ENCODE measurements at regions not wholly inside any gene's neighbourhood (a gene's known extent, or its start where the extent isn't known, plus 50 kb on each side); places are given as distances from the start of the nearest gene placed in this dataset.

DNA sequence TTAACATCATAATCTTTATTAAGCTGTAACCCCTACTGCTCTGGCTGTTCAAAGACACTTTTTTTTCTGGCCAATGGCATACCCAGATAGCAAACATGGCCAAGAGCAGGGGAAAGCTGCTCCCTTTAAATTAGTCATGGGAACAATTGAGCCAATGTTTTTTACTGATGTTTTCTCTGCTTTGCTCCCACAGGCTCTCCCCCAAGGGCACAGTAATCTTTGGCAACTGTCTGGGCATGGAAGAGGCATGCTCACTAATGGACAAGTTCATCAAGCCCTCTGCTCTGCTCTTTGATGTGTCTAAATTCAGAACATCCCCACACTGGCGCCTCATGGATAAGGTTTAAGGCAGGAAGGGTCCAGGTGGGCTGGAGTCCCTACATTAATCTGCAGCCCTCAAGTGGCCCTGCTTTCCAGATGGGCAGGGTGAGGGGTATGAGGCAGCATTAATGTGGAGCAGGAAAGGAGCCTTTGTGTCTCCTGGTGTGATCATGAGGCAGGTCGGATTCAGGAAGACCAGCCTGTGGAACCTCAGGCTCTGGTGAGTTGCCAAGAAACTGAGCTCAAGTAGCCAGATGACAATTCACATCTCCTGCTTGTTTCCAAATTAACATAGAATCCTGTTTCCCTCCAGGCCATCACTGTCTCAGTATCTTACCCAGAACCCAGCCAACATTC is 227.0 kb upstream of the CST7 start:
- H3K36me3 ChIP-seq (ENCODE audit: control insufficient read depth in 2 of 2, insufficient read depth in 1 of 2, low read length in 2 of 2) = no peaks in the 10 kb centered on the region
- no peak overlapping the region for H3K4me3 ChIP-seq (ENCODE audit: low read depth, low read length)
- H3K9me3 ChIP-seq (ENCODE audit: control insufficient read depth, insufficient read depth, low read depth, low read length) = no peaks in the 10 kb centered on the region
- CTCF ChIA-PET = no interaction called here
- TF ChIP-seq ZNF416 (tag by site-specific recombination; IDR thresholded peaks at IDR 0.05) (no peak), KLF7 (tag by site-specific recombination; IDR thresholded peaks at IDR 0.05; ENCODE audit: borderline replicate concordance) (no peak), ZNF174 (tag by site-specific recombination; IDR thresholded peaks at IDR 0.05) (no peak), PRDM1 (tag by site-specific recombination; IDR thresholded peaks at IDR 0.05) (no peak), ZNF701 (tag by site-specific recombination; IDR thresholded peaks at IDR 0.05) (no peak), ZNF423 (tag by site-specific recombination; IDR thresholded peaks at IDR 0.05) (no peak), ZNF610 (tag by site-specific recombination; IDR thresholded peaks at IDR 0.05; ENCODE audit: borderline replicate concordance) (no peak), ZNF629 (tag by site-specific recombination; IDR thresholded peaks at IDR 0.05) (no peak), SCRT2 (tag by site-specific recombination; IDR thresholded peaks at IDR 0.05) (no peak), ZNF76 (tag by site-specific recombination; IDR thresholded peaks at IDR 0.05; ENCODE audit: borderline replicate concordance, low read depth) (no peak)
- POLR2A ChIA-PET = no interaction called here
- H3K27ac ChIP-seq (ENCODE audit: extremely low read depth, low read depth, low read length) = no peak overlapping the region
- H3K4me1 ChIP-seq (ENCODE audit: control insufficient read depth, insufficient read depth, low read length) = no peaks in the 10 kb centered on the region

DNA sequence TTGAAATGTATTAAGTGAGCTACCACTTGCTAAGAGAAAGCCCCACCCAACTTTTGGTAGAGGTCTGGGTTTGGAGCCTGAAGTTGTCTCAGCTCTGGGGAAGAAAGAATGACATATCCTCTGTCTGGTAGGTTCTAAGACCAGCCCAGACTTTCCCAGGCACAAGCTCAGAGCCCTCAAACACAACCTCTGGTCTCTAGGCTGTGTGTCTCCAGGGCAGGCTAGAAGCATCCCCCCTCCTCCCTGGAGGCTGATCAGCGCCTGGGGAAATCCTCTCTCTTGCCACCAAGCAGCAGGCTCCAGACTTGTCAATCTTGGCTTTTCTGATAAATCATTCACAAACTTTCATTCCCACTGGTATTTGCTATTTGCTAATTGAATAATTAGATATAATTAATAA is 226.5 kb upstream of the CST7 start:
- POLR2A ChIA-PET = no interaction called here

More for the DNA sequence above, 226.5 kb upstream of the CST7 start:
- no peak overlapping the region for H3K27ac ChIP-seq (ENCODE audit: extremely low read depth, low read depth, low read length)
- no peak overlapping the region for H3K4me3 ChIP-seq (ENCODE audit: low read depth, low read length)
- H3K36me3 ChIP-seq (ENCODE audit: control insufficient read depth in 2 of 2, insufficient read depth in 1 of 2, low read length in 2 of 2) = no peaks in the 10 kb centered on the region
- H3K4me1 ChIP-seq (ENCODE audit: control insufficient read depth, insufficient read depth, low read length) = no peaks in the 10 kb centered on the region
- H3K9me3 ChIP-seq (ENCODE audit: control insufficient read depth, insufficient read depth, low read depth, low read length) = no peaks in the 10 kb centered on the region
- CTCF ChIA-PET = interaction anchor here (0.5 kb wide), 1 partner anchor 9 kb away, joined by 3 read pairs; no protein-coding TSS in a partner anchor
- TF ChIP-seq, protein P1, sequence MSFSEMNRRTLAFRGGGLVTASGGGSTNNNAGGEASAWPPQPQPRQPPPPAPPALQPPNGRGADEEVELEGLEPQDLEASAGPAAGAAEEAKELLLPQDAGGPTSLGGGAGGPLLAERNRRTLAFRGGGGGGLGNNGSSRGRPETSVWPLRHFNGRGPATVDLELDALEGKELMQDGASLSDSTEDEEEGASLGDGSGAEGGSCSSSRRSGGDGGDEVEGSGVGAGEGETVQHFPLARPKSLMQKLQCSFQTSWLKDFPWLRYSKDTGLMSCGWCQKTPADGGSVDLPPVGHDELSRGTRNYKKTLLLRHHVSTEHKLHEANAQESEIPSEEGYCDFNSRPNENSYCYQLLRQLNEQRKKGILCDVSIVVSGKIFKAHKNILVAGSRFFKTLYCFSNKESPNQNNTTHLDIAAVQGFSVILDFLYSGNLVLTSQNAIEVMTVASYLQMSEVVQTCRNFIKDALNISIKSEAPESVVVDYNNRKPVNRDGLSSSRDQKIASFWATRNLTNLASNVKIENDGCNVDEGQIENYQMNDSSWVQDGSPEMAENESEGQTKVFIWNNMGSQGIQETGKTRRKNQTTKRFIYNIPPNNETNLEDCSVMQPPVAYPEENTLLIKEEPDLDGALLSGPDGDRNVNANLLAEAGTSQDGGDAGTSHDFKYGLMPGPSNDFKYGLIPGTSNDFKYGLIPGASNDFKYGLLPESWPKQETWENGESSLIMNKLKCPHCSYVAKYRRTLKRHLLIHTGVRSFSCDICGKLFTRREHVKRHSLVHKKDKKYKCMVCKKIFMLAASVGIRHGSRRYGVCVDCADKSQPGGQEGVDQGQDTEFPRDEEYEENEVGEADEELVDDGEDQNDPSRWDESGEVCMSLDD (tag by site-specific recombination; IDR thresholded peaks at IDR 0.05) = no peak
- TF ChIP-seq ZNF707 (tag by site-specific recombination; IDR thresholded peaks at IDR 0.05) (no peak), ZNF202 (tag by site-specific recombination; IDR thresholded peaks at IDR 0.05; ENCODE audit: borderline replicate concordance) (no peak), ZNF16 (tag by site-specific recombination; IDR thresholded peaks at IDR 0.05; ENCODE audit: low read depth) (no peak), ZNF629 (tag by site-specific recombination; IDR thresholded peaks at IDR 0.05) (no peak), FEZF1 (tag by site-specific recombination; IDR thresholded peaks at IDR 0.05) (no peak), EGR2 (tag by site-specific recombination; IDR thresholded peaks at IDR 0.05; ENCODE audit: low read depth) (no peak), ZBTB48 (tag by site-specific recombination; IDR thresholded peaks at IDR 0.05) (no peak)
- TF ChIP-seq, protein P2, sequence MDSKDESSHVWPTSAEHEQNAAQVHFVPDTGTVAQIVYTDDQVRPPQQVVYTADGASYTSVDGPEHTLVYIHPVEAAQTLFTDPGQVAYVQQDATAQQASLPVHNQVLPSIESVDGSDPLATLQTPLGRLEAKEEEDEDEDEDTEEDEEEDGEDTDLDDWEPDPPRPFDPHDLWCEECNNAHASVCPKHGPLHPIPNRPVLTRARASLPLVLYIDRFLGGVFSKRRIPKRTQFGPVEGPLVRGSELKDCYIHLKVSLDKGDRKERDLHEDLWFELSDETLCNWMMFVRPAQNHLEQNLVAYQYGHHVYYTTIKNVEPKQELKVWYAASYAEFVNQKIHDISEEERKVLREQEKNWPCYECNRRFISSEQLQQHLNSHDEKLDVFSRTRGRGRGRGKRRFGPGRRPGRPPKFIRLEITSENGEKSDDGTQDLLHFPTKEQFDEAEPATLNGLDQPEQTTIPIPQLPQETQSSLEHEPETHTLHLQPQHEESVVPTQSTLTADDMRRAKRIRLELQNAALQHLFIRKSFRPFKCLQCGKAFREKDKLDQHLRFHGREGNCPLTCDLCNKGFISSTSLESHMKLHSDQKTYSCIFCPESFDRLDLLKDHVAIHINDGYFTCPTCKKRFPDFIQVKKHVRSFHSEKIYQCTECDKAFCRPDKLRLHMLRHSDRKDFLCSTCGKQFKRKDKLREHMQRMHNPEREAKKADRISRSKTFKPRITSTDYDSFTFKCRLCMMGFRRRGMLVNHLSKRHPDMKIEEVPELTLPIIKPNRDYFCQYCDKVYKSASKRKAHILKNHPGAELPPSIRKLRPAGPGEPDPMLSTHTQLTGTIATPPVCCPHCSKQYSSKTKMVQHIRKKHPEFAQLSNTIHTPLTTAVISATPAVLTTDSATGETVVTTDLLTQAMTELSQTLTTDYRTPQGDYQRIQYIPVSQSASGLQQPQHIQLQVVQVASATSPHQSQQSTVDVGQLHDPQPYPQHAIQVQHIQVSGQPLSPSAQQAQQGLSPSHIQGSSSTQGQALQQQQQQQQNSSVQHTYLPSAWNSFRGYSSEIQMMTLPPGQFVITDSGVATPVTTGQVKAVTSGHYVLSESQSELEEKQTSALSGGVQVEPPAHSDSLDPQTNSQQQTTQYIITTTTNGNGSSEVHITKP (tag by site-specific recombination; IDR thresholded peaks at IDR 0.05) = no peak
- TF ChIP-seq, protein P3, sequence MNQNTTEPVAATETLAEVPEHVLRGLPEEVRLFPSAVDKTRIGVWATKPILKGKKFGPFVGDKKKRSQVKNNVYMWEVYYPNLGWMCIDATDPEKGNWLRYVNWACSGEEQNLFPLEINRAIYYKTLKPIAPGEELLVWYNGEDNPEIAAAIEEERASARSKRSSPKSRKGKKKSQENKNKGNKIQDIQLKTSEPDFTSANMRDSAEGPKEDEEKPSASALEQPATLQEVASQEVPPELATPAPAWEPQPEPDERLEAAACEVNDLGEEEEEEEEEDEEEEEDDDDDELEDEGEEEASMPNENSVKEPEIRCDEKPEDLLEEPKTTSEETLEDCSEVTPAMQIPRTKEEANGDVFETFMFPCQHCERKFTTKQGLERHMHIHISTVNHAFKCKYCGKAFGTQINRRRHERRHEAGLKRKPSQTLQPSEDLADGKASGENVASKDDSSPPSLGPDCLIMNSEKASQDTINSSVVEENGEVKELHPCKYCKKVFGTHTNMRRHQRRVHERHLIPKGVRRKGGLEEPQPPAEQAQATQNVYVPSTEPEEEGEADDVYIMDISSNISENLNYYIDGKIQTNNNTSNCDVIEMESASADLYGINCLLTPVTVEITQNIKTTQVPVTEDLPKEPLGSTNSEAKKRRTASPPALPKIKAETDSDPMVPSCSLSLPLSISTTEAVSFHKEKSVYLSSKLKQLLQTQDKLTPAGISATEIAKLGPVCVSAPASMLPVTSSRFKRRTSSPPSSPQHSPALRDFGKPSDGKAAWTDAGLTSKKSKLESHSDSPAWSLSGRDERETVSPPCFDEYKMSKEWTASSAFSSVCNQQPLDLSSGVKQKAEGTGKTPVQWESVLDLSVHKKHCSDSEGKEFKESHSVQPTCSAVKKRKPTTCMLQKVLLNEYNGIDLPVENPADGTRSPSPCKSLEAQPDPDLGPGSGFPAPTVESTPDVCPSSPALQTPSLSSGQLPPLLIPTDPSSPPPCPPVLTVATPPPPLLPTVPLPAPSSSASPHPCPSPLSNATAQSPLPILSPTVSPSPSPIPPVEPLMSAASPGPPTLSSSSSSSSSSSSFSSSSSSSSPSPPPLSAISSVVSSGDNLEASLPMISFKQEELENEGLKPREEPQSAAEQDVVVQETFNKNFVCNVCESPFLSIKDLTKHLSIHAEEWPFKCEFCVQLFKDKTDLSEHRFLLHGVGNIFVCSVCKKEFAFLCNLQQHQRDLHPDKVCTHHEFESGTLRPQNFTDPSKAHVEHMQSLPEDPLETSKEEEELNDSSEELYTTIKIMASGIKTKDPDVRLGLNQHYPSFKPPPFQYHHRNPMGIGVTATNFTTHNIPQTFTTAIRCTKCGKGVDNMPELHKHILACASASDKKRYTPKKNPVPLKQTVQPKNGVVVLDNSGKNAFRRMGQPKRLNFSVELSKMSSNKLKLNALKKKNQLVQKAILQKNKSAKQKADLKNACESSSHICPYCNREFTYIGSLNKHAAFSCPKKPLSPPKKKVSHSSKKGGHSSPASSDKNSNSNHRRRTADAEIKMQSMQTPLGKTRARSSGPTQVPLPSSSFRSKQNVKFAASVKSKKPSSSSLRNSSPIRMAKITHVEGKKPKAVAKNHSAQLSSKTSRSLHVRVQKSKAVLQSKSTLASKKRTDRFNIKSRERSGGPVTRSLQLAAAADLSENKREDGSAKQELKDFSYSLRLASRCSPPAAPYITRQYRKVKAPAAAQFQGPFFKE (tag by site-specific recombination; IDR thresholded peaks at IDR 0.05; ENCODE audit: borderline replicate concordance) = no peak
